Activated T-helper 9 cell treated with anti-CD3 and anti-CD28 coated beads, Interleukin-2, amount 50 U/mL, for 16 hours (primary cell): ENCODE measurements at regions not wholly inside any gene's neighbourhood (a gene's known extent, or its start where the extent isn't known, plus 50 kb on each side); places are given as distances from the start of the nearest gene placed in this dataset.

Experiments used
- DNase-seq: peaks from one replicate; pipeline ENCODE4 v3.0.0-alpha.2; 2020; ENCODE audit warnings: low read depth

- no peak for DNase-seq
These were observed 295.3 kb upstream of the RGS6 start for GRCh38 chr14:71636820-71637471.

- no peak for DNase-seq
These were observed 293.6 kb upstream of the RGS6 start for GRCh38 chr14:71638523-71639196.

- no peak for DNase-seq
These were observed 289.5 kb upstream of the RGS6 start for GRCh38 chr14:71642715-71643114.

- no peak for DNase-seq
These were observed 286.6 kb upstream of the RGS6 start for GRCh38 chr14:71645656-71646055.

- no peak for DNase-seq
These were observed 285.7 kb upstream of the RGS6 start for GRCh38 chr14:71646518-71646917.

- no peak for DNase-seq
These were observed 285.0 kb upstream of the RGS6 start for GRCh38 chr14:71647086-71647784.

GRCh38 chr14:71648725-71649124 is 283.5 kb upstream of the RGS6 start:
- DNase-seq: no peak

- no peak for DNase-seq
These were observed 282.0 kb upstream of the RGS6 start for GRCh38 chr14:71650187-71650755.

GRCh38 chr14:71651228-71651627 is 281.0 kb upstream of the RGS6 start:
- no peak for DNase-seq

- no peak for DNase-seq
These were observed 279.9 kb upstream of the RGS6 start for GRCh38 chr14:71652368-71652767.

GRCh38 chr14:71654810-71655209 is 277.4 kb upstream of the RGS6 start:
- no peak for DNase-seq

GRCh38 chr14:71658261-71658860 is 273.9 kb upstream of the RGS6 start:
- DNase-seq: no peak

GRCh38 chr14:71659159-71659558 is 273.1 kb upstream of the RGS6 start:
- DNase-seq: no peak

- DNase-seq: no peak
These were observed 270.8 kb upstream of the RGS6 start for GRCh38 chr14:71661441-71661840.

GRCh38 chr14:71662291-71662790 is 269.9 kb upstream of the RGS6 start:
- DNase-seq: no peak

GRCh38 chr14:71665157-71665556 is 267.1 kb upstream of the RGS6 start:
- DNase-seq: no peak

GRCh38 chr14:71665781-71666180 is 266.4 kb upstream of the RGS6 start:
- no peak for DNase-seq

- no peak for DNase-seq
These were observed 265.6 kb upstream of the RGS6 start for GRCh38 chr14:71666571-71667145.

GRCh38 chr14:71668186-71668912 is 263.9 kb upstream of the RGS6 start:
- no peak for DNase-seq

- DNase-seq: no peak
These were observed 259.6 kb upstream of the RGS6 start for GRCh38 chr14:71672596-71672995.
